Vagina (tissue), 2 donors: ENCODE measurements at regions not wholly inside any gene's neighbourhood (a gene's known extent, or its start where the extent isn't known, plus 50 kb on each side); places are given as distances from the start of the nearest gene placed in this dataset.

Source experiments
- DNase-seq, 2 donors: peaks; one replicate each; pipeline ENCODE4 v3.0.0-alpha.2; 2017; ENCODE audit errors: extremely low spot score in 2 of 2
- H3K27ac ChIP-seq: fragments of 200-600 bp; sonication (generic); one replicate; pipeline ENCODE4 v1.5.1; 2019
- H3K27me3 ChIP-seq: fragments of 200-600 bp; sonication (generic); one replicate; pipeline ENCODE4 v1.5.1; 2019
- H3K36me3 ChIP-seq, 2 donors: fragments of 200-600 bp; sonication (generic); one replicate each; pipeline ENCODE4 v1.5.1; 2017 to 2019
- H3K4me1 ChIP-seq: fragments of 200-600 bp; sonication (generic); one replicate; pipeline ENCODE4 v1.5.1; 2019
- H3K4me3 ChIP-seq, 2 donors: fragments of 200-600 bp; sonication (generic); 1 replicate in 1 of 2; 2 replicates in 1 of 2; pipeline ENCODE4 v1.5.1; 2016 to 2019
- H3K9me3 ChIP-seq: fragments of 200-600 bp; sonication (generic); one replicate; pipeline ENCODE4 v1.5.1; 2019
- POLR2A ChIP-seq, 2 donors: fragments of 450-650 bp; IDR thresholded peaks; one replicate each; pipeline ENCODE4 v1.6.1; 2017; ENCODE audit warnings: antibody characterized with exemption in 2 of 2, mild to moderate bottlenecking in 2 of 2, moderate library complexity in 2 of 2
- POLR2AphosphoS5 ChIP-seq, 2 donors: sonication (generic); formaldehyde crosslinking; IDR thresholded peaks; one replicate each; pipeline ENCODE4 v1.9.0; 2017; ENCODE audit warnings: antibody characterized with exemption in 2 of 2, mild to moderate bottlenecking in 2 of 2, low read depth in 1 of 2; ENCODE audit not compliant: insufficient read depth in 1 of 2
- intact Hi-C: fragments of 100-400 bp; cut with DNase I; formaldehyde crosslinking; loops from one replicate; pipeline ENCODE4 v1.15.1; 2023
- TF ChIP-seq, protein P1 (sequence below), 3 experiments: fragments of 450-650 bp in 2 of 3; fragments of 200-600 bp in 1 of 3; sonication (generic) in 1 of 3; IDR thresholded peaks; one replicate each; pipeline ENCODE4 v1.5.1; 2017 to 2019; ENCODE audit warnings: antibody characterized with exemption in 3 of 3, mild to moderate bottlenecking in 2 of 3, moderate library complexity in 2 of 3

DNA sequence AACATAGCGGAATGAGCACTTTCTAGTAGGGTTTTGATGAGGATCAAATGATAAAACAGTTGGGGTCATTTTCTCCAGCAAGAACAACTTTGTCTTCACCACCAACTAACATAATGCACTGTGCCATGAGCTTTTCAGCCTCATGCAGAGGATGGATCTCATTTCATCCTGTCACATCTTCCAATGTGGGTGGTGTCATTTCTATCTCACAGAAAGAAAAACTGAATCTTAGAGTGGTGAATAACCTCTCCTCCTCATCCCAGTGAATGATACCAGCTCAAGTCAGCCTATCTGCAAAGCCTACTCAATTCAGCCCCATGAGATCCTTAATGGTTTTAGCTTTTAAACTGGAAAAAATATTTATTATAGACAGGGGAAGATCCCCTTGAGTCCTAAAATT lies 1147.2 kb downstream of the VRK1 start:
- no peak overlapping the region for H3K4me3 ChIP-seq
- H3K4me1 ChIP-seq = no peaks in the 10 kb centered on the region
- no peaks in the 10 kb centered on the region for H3K36me3 ChIP-seq
- TF ChIP-seq, protein P1, sequence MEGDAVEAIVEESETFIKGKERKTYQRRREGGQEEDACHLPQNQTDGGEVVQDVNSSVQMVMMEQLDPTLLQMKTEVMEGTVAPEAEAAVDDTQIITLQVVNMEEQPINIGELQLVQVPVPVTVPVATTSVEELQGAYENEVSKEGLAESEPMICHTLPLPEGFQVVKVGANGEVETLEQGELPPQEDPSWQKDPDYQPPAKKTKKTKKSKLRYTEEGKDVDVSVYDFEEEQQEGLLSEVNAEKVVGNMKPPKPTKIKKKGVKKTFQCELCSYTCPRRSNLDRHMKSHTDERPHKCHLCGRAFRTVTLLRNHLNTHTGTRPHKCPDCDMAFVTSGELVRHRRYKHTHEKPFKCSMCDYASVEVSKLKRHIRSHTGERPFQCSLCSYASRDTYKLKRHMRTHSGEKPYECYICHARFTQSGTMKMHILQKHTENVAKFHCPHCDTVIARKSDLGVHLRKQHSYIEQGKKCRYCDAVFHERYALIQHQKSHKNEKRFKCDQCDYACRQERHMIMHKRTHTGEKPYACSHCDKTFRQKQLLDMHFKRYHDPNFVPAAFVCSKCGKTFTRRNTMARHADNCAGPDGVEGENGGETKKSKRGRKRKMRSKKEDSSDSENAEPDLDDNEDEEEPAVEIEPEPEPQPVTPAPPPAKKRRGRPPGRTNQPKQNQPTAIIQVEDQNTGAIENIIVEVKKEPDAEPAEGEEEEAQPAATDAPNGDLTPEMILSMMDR (IDR thresholded peaks at IDR 0.05) = no peak
- TF ChIP-seq POLR2AphosphoS5 (IDR thresholded peaks at IDR 0.05; ENCODE audit: insufficient read depth in 1 of 2, low read depth in 1 of 2) = no peak
- TF ChIP-seq POLR2A (IDR thresholded peaks at IDR 0.05) = no peak
- H3K27me3 ChIP-seq = no peaks in the 10 kb centered on the region
- intact Hi-C loops = no loop called here
- H3K9me3 ChIP-seq = no peaks in the 10 kb centered on the region
- H3K27ac ChIP-seq = no peak overlapping the region
- DNase-seq = no peak

DNA sequence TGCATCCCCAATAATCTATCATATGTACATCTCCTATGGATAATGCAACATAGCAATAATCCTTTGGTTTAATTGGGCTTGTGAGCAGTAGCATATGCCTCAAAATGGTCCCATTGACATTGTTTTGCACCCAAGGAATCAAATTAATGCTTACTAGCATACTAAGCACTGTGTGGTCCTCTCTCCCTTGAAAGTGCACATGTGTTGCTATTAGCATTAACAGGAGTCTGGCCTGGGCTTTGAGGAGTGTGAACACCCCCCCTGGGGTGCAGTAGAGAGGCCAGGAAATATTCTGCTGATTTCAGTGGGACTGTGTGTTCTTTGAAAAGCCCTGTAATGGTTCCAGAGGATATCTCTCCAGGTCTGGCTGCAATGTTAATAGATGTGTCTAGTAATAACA lies 1148.4 kb downstream of the VRK1 start:
- no peaks in the 10 kb centered on the region for H3K9me3 ChIP-seq
- H3K27ac ChIP-seq = no peak overlapping the region
- H3K27me3 ChIP-seq = no peaks in the 10 kb centered on the region
- intact Hi-C loops = no loop called here
- TF ChIP-seq POLR2A (IDR thresholded peaks at IDR 0.05) (no peak), POLR2AphosphoS5 (IDR thresholded peaks at IDR 0.05; ENCODE audit: insufficient read depth in 1 of 2, low read depth in 1 of 2) (no peak)
- TF ChIP-seq, protein P1 (IDR thresholded peaks at IDR 0.05) = no peak
- no peaks in the 10 kb centered on the region for H3K36me3 ChIP-seq
- no peak overlapping the region for H3K4me3 ChIP-seq
- no peaks in the 10 kb centered on the region for H3K4me1 ChIP-seq
- DNase-seq = peak in 1 of 2 donors; percentile 16

DNA sequence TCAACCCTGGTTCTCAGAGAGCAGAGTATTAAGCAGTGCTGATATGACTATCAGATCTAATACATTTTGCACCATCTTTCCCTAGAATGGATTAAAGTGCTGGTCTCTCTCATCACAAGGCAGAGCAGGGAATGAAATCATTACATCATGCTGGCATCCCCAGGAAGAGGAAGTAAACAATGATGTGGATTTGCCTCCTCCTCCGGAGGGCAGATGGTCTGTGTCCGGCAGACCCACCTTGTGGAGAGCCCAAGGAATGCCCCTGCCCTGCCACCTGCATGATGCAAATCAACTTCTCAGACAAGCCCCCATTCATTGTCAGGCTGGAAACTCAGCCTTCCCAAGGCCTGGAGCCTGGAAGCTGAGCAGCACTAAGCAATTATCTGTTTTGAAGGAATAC lies 1149.1 kb downstream of the VRK1 start:
- Histone ChIP-seq H3K4me3 (no peak overlapping the region), H3K27ac (no peak overlapping the region), H3K4me1 (no peaks in the 10 kb centered on the region), H3K9me3 (no peaks in the 10 kb centered on the region), H3K27me3 (no peaks in the 10 kb centered on the region), H3K36me3 (no peaks in the 10 kb centered on the region)
- DNase-seq = peak in 1 of 2 donors; percentile 18
- intact Hi-C loops = no loop called here
- TF ChIP-seq POLR2A (IDR thresholded peaks at IDR 0.05) (no peak), POLR2AphosphoS5 (IDR thresholded peaks at IDR 0.05; ENCODE audit: insufficient read depth in 1 of 2, low read depth in 1 of 2) (no peak)
- TF ChIP-seq, protein P1 (IDR thresholded peaks at IDR 0.05) = no peak

GRCh38 chr14:97946641-97947040 lies 1149.5 kb downstream of the VRK1 start:
- H3K27ac ChIP-seq = no peak overlapping the region
- intact Hi-C loops = no loop called here
- TF ChIP-seq, protein P1 (IDR thresholded peaks at IDR 0.05) = no peak
- TF ChIP-seq POLR2A (IDR thresholded peaks at IDR 0.05) (no peak), POLR2AphosphoS5 (IDR thresholded peaks at IDR 0.05; ENCODE audit: insufficient read depth in 1 of 2, low read depth in 1 of 2) (no peak)

DNA sequence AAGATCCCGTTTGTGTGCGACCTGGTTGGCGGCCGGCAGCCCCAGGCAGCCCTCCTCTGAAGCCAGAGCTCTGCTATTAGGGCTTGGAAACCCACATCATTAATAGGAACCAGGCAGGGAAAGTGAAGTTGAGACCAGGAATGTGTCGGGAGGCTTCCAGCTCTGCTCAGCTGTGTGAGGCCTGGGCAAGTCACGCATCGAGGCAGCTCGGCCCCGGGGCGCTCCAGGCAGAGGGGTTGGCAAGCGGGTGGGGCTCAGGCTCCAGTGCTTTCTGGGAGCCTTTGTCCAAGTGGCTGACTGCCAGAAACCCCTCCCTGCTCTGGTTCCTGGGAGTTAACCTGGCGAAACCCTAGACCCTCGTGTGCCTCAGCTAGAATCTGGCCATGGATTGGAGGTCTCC lies 1151.7 kb downstream of the VRK1 start:
- Histone ChIP-seq H3K4me1 (no peaks in the 10 kb centered on the region), H3K9me3 (no peaks in the 10 kb centered on the region), H3K27ac (no peak overlapping the region), H3K36me3 (no peaks in the 10 kb centered on the region), H3K27me3 (no peaks in the 10 kb centered on the region), H3K4me3 (no peak overlapping the region)
- intact Hi-C loops = no loop called here
- TF ChIP-seq, protein P1 (IDR thresholded peaks at IDR 0.05) = no peak
- TF ChIP-seq POLR2A (IDR thresholded peaks at IDR 0.05) (no peak), POLR2AphosphoS5 (IDR thresholded peaks at IDR 0.05; ENCODE audit: insufficient read depth in 1 of 2, low read depth in 1 of 2) (no peak)
- DNase-seq = no peak

More at GRCh38 chr14:97946641-97947040, 1149.5 kb downstream of the VRK1 start:
- Histone ChIP-seq H3K36me3 (no peaks in the 10 kb centered on the region), H3K4me1 (no peaks in the 10 kb centered on the region), H3K4me3 (no peak overlapping the region), H3K27me3 (no peaks in the 10 kb centered on the region), H3K9me3 (no peaks in the 10 kb centered on the region)
- DNase-seq = peak in 1 of 2 donors; percentile 22
